ENCODE measurements at regions not wholly inside any gene's neighbourhood (a gene's known extent, or its start where the extent isn't known, plus 50 kb on each side); places are given as distances from the start of the nearest gene placed in this dataset.

- TF ChIP-seq, protein P1, sequence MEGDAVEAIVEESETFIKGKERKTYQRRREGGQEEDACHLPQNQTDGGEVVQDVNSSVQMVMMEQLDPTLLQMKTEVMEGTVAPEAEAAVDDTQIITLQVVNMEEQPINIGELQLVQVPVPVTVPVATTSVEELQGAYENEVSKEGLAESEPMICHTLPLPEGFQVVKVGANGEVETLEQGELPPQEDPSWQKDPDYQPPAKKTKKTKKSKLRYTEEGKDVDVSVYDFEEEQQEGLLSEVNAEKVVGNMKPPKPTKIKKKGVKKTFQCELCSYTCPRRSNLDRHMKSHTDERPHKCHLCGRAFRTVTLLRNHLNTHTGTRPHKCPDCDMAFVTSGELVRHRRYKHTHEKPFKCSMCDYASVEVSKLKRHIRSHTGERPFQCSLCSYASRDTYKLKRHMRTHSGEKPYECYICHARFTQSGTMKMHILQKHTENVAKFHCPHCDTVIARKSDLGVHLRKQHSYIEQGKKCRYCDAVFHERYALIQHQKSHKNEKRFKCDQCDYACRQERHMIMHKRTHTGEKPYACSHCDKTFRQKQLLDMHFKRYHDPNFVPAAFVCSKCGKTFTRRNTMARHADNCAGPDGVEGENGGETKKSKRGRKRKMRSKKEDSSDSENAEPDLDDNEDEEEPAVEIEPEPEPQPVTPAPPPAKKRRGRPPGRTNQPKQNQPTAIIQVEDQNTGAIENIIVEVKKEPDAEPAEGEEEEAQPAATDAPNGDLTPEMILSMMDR (conservative IDR thresholded peaks at IDR 0.05; ENCODE audit: low read length): no peak
- no peak for TF ChIP-seq EZH2phosphoT487 (IDR thresholded peaks at IDR 0.05; ENCODE audit: borderline replicate concordance, low read depth, low read length)
Observed at GRCh38 chr7:17617380-17617779, 318.9 kb downstream of the AHR start.

All from OCI-LY7 (cell line).